Neuronal stem cell (in vitro differentiated cells): ENCODE measurements at regions not wholly inside any gene's neighbourhood (a gene's known extent, or its start where the extent isn't known, plus 50 kb on each side); places are given as distances from the start of the nearest gene placed in this dataset.
A peak's percentile ranks its signal among the peaks of the same experiment; 100 is the strongest.

Experiments used
- DNase-seq: peaks from one replicate; pipeline ENCODE4 v3.0.0-alpha.2; 2013; ENCODE audit warnings: low spot score
- H2AFZ ChIP-seq: one replicate; pipeline ENCODE4 v1.6.1; 2013; ENCODE audit warnings: mild to moderate bottlenecking, low read length, inconsistent platforms
- H2AK5ac ChIP-seq: 2 replicates; pipeline ENCODE4 v1.6.1; 2013; ENCODE audit warnings: low read depth, mild to moderate bottlenecking, inconsistent platforms, low read length, moderate library complexity, mixed read lengths
- H2BK120ac ChIP-seq: 2 replicates; pipeline ENCODE4 v1.6.1; 2013; ENCODE audit warnings: low read depth, mild to moderate bottlenecking, inconsistent platforms, low read length, moderate library complexity, mixed read lengths
- H2BK12ac ChIP-seq: one replicate; pipeline ENCODE4 v1.6.1; 2013; ENCODE audit warnings: low read length, inconsistent platforms
- H2BK15ac ChIP-seq: 2 replicates; pipeline ENCODE4 v1.6.1; 2013; ENCODE audit warnings: mild to moderate bottlenecking, low read length, inconsistent platforms, mixed read lengths
- H2BK5ac ChIP-seq: one replicate; pipeline ENCODE4 v1.6.1; 2013; ENCODE audit warnings: inconsistent platforms, mild to moderate bottlenecking, low read length, moderate library complexity
- H3K14ac ChIP-seq: one replicate; pipeline ENCODE4 v1.6.1; 2013; ENCODE audit warnings: low read length, inconsistent platforms
- H3K18ac ChIP-seq: 2 replicates; pipeline ENCODE4 v1.6.1; 2013; ENCODE audit warnings: low read length, inconsistent platforms
- H3K23ac ChIP-seq: 2 replicates; pipeline ENCODE4 v1.6.1; 2013; ENCODE audit warnings: low read depth, mild to moderate bottlenecking, mixed read lengths, low read length, inconsistent platforms; ENCODE audit not compliant: poor library complexity
- H3K27ac ChIP-seq: replicated peaks from 3 replicates; pipeline ENCODE4 v1.5.1; 2013; ENCODE audit warnings: low read length, inconsistent platforms
- H3K27me3 ChIP-seq, 3 experiments: 2 replicates each; pipeline ENCODE4 v1.6.1; 2013; ENCODE audit warnings: low read length in 3 of 3, mild to moderate bottlenecking in 2 of 3, inconsistent platforms in 1 of 3, low read depth in 1 of 3, mixed read lengths in 1 of 3, moderate library complexity in 1 of 3; ENCODE audit not compliant: control insufficient read depth in 3 of 3, insufficient read depth in 3 of 3
- H3K36me3 ChIP-seq, 2 donors: replicated peaks in 1 of 2; 2 replicates each; pipeline ENCODE4 v1.6.1; 2013; ENCODE audit warnings: low read length in 2 of 2; ENCODE audit not compliant: control insufficient read depth in 2 of 2, insufficient read depth in 2 of 2
- H3K4ac ChIP-seq: 2 replicates; pipeline ENCODE4 v1.6.1; 2013; ENCODE audit warnings: inconsistent platforms, mild to moderate bottlenecking, low read length, moderate library complexity
- H3K4me1 ChIP-seq, 2 donors: 1 replicate in 1 of 2; 2 replicates in 1 of 2; pipeline ENCODE4 v1.6.1; 2013; ENCODE audit warnings: low read length in 2 of 2, low read depth in 1 of 2; ENCODE audit not compliant: control insufficient read depth in 2 of 2, insufficient read depth in 1 of 2
- H3K4me2 ChIP-seq: one replicate; pipeline ENCODE4 v1.6.1; 2013; ENCODE audit warnings: mild to moderate bottlenecking, low read length, inconsistent platforms; ENCODE audit not compliant: insufficient read depth, poor library complexity, severe bottlenecking
- H3K4me3 ChIP-seq, 2 donors: 2 replicates each; pipeline ENCODE4 v1.5.1; 2013; ENCODE audit warnings: low read length in 2 of 2, mild to moderate bottlenecking in 2 of 2, inconsistent platforms in 1 of 2, moderate library complexity in 1 of 2
- H3K79me1 ChIP-seq: one replicate; pipeline ENCODE4 v1.6.1; 2013; ENCODE audit warnings: low read depth, mild to moderate bottlenecking, inconsistent platforms, low read length, moderate library complexity
- H3K9ac ChIP-seq: one replicate; pipeline ENCODE4 v1.6.1; 2013; ENCODE audit warnings: mild to moderate bottlenecking, low read depth, low read length, inconsistent platforms; ENCODE audit not compliant: poor library complexity
- H3K9me3 ChIP-seq, 2 donors: replicated peaks in 1 of 2; 2 replicates each; pipeline versions ENCODE3 to v1.6.1; 2013; ENCODE audit warnings: low read length in 2 of 2, mild to moderate bottlenecking in 2 of 2, inconsistent platforms in 1 of 2, low read depth in 1 of 2, mixed read lengths in 1 of 2, moderate library complexity in 1 of 2; ENCODE audit not compliant: control insufficient read depth in 2 of 2, insufficient read depth in 1 of 2
- H4K8ac ChIP-seq: one replicate; pipeline ENCODE4 v1.6.1; 2013; ENCODE audit warnings: low read depth, mild to moderate bottlenecking, inconsistent platforms, low read length, moderate library complexity
- H4K91ac ChIP-seq: one replicate; pipeline ENCODE4 v1.6.1; 2013; ENCODE audit warnings: low read length, low read depth, mild to moderate bottlenecking, inconsistent platforms; ENCODE audit not compliant: poor library complexity
- WGBS, 2 donors: extraction: QIAGEN DNeasy Blood & Tissue Kit; methylation state at CpG; one replicate each; pipeline ENCODE4 v1.1.7; 2013; ENCODE audit warnings: missing lambda C conversion rate in 2 of 2, mixed read lengths in 1 of 2; ENCODE audit not compliant: insufficient read length in 2 of 2, insufficient replicate concordance in 1 of 2; ENCODE audit errors: extremely low coverage in 2 of 2; 5-methylcytosine and 5-hydroxymethylcytosine counted together

GRCh38 chr9:16150938-16151650 is 598.3 kb downstream of the CCDC171 start:
- Histone ChIP-seq H3K4me3 (no peak overlapping the region), H2AFZ (no peak overlapping the region), H3K4me2 (no peak overlapping the region), H3K9me3 (no peaks in the 10 kb centered on the region), H3K27ac (no peak overlapping the region), H2BK15ac (no peak overlapping the region), H3K27me3 (no peaks in the 10 kb centered on the region), H2BK12ac (no peak overlapping the region), H3K23ac (no peak overlapping the region), H2BK5ac (no peak overlapping the region), H3K9ac (no peak overlapping the region), H4K91ac (no peak overlapping the region), H3K79me1 (no peaks in the 10 kb centered on the region), H3K36me3 (no peaks in the 10 kb centered on the region), H3K4ac (no peak overlapping the region), H2AK5ac (no peak overlapping the region), H2BK120ac (no peak overlapping the region), H3K4me1 (peaks cover 9 to 33% of the 10 kb centered on the region in 2 donors), H3K18ac (no peak overlapping the region), H4K8ac (no peak overlapping the region), H3K14ac (no peak overlapping the region)
- WGBS, 2 donors: no CpG with 5 or more reads among the region's 9 CpGs
- DNase-seq: no peak

- Histone ChIP-seq H3K4me1 (peaks cover 9 to 25% of the 10 kb centered on the region in 2 donors), H2AK5ac (no peak overlapping the region), H3K9me3 (no peaks in the 10 kb centered on the region), H3K4me2 (no peak overlapping the region), H4K91ac (no peak overlapping the region), H3K23ac (no peak overlapping the region), H3K27me3 (no peaks in the 10 kb centered on the region), H2BK15ac (no peak overlapping the region), H3K14ac (no peak overlapping the region), H3K79me1 (no peaks in the 10 kb centered on the region), H2AFZ (peak overlapping the region; percentile 54), H2BK120ac (no peak overlapping the region), H3K9ac (no peak overlapping the region), H3K27ac (no peak overlapping the region), H3K18ac (peak overlapping the region; percentile 21), H3K4ac (no peak overlapping the region), H4K8ac (no peak overlapping the region), H2BK12ac (no peak overlapping the region), H3K36me3 (no peaks in the 10 kb centered on the region), H2BK5ac (no peak overlapping the region), H3K4me3 (no peak overlapping the region)
- WGBS, 2 donors: no CpG with 5 or more reads among the region's 12 CpGs
- no peak for DNase-seq
These were observed 599.6 kb downstream of the CCDC171 start for GRCh38 chr9:16152276-16153101.

- Histone ChIP-seq H2AFZ (peak overlapping the region; percentile 54), H3K4ac (no peak overlapping the region), H3K18ac (no peak overlapping the region), H4K91ac (no peak overlapping the region), H3K9ac (no peak overlapping the region), H3K23ac (no peak overlapping the region), H3K27me3 (no peaks in the 10 kb centered on the region), H2BK12ac (no peak overlapping the region), H2BK5ac (no peak overlapping the region), H3K14ac (no peak overlapping the region), H2AK5ac (no peak overlapping the region), H4K8ac (no peak overlapping the region), H2BK15ac (no peak overlapping the region), H3K4me1 (peaks cover 9 to 29% of the 10 kb centered on the region in 2 donors), H2BK120ac (no peak overlapping the region), H3K4me3 (no peak overlapping the region), H3K27ac (no peak overlapping the region), H3K4me2 (no peak overlapping the region), H3K79me1 (no peaks in the 10 kb centered on the region), H3K36me3 (no peaks in the 10 kb centered on the region), H3K9me3 (no peaks in the 10 kb centered on the region)
- DNase-seq: no peak
- no CpG with 5 or more reads among the region's 11 CpGs for WGBS, 2 donors
These were observed 600.4 kb downstream of the CCDC171 start for GRCh38 chr9:16153221-16153620.

- Histone ChIP-seq H3K27me3 (no peaks in the 10 kb centered on the region), H3K14ac (no peak overlapping the region), H4K8ac (no peak overlapping the region), H3K4me2 (no peak overlapping the region), H3K27ac (no peak overlapping the region), H2AFZ (peak overlapping the region; percentile 91), H2BK12ac (no peak overlapping the region), H3K79me1 (no peaks in the 10 kb centered on the region), H3K4me3 (peak overlapping the region in 1 of 2 donors; percentile 29), H2BK120ac (no peak overlapping the region), H3K9ac (no peak overlapping the region), H2BK15ac (no peak overlapping the region), H3K23ac (no peak overlapping the region), H3K4me1 (peaks cover 9 to 33% of the 10 kb centered on the region in 2 donors), H3K9me3 (no peaks in the 10 kb centered on the region), H2BK5ac (no peak overlapping the region), H3K4ac (no peak overlapping the region), H4K91ac (no peak overlapping the region), H3K18ac (no peak overlapping the region), H2AK5ac (no peak overlapping the region), H3K36me3 (no peaks in the 10 kb centered on the region)
- no peak for DNase-seq
- no CpG with 5 or more reads among the region's 2 CpGs for WGBS, 2 donors
These were observed 600.9 kb downstream of the CCDC171 start for GRCh38 chr9:16153741-16154140.
